HG02798 (cell line): ENCODE measurements at regions not wholly inside any gene's neighbourhood (a gene's known extent, or its start where the extent isn't known, plus 50 kb on each side); places are given as distances from the start of the nearest gene placed in this dataset.
"Not testable (repeated sequence)": the region's sequence is repeated elsewhere in the genome, so short reads cannot be mapped to it uniquely, and the experiment has no call there.

Source experiments
- ATAC-seq: cut with Tn5 transposase; IDR thresholded peaks from one replicate; pipeline ENCODE4 v1.9.1; 2021; ENCODE audit warnings: mild to moderate bottlenecking; ENCODE audit not compliant: unreplicated experiment, poor library complexity

GRCh38 chr4:151518359-151518758, 109.4 kb downstream of the FHIP1A start:
- ATAC-seq = no peak

- ATAC-seq = no peak
Measured at GRCh38 chr4:151519728-151520415, 110.9 kb downstream of the FHIP1A start.

GRCh38 chr4:151522866-151523519, 114.0 kb downstream of the FHIP1A start:
- ATAC-seq = no peak

- no peak for ATAC-seq
Measured at GRCh38 chr4:151524610-151525009, 115.6 kb downstream of the FHIP1A start.

GRCh38 chr4:151526489-151526888, 117.5 kb downstream of the FHIP1A start:
- not testable (repeated sequence) for ATAC-seq

- no peak for ATAC-seq
Measured at GRCh38 chr4:151527699-151528098, 118.7 kb downstream of the FHIP1A start.

GRCh38 chr4:151529187-151529586, 120.2 kb downstream of the FHIP1A start:
- no peak for ATAC-seq

- ATAC-seq = no peak
Measured at GRCh38 chr4:151530230-151530629, 121.3 kb downstream of the FHIP1A start.

GRCh38 chr4:151530783-151531182, 121.8 kb downstream of the FHIP1A start:
- ATAC-seq = no peak

GRCh38 chr4:151532001-151532708, 123.2 kb downstream of the FHIP1A start:
- ATAC-seq = no peak

GRCh38 chr4:151534195-151534594, 125.2 kb downstream of the FHIP1A start:
- ATAC-seq = no peak

- no peak for ATAC-seq
Measured at GRCh38 chr4:151535366-151535765, 126.4 kb downstream of the FHIP1A start.

GRCh38 chr4:151537687-151538086, 128.7 kb downstream of the FHIP1A start:
- no peak for ATAC-seq

GRCh38 chr4:151538963-151539362, 130.0 kb downstream of the FHIP1A start:
- no peak for ATAC-seq

GRCh38 chr4:151540728-151541388, 131.9 kb downstream of the FHIP1A start:
- ATAC-seq = no peak

GRCh38 chr4:151541389-151542071, 132.6 kb downstream of the FHIP1A start:
- no peak for ATAC-seq

GRCh38 chr4:151548708-151549107, 139.7 kb downstream of the FHIP1A start:
- ATAC-seq = no peak

- ATAC-seq = not testable (repeated sequence)
Measured at GRCh38 chr4:151549378-151549777, 140.4 kb downstream of the FHIP1A start.

- ATAC-seq = no peak
Measured at GRCh38 chr4:151553874-151554273, 144.9 kb downstream of the FHIP1A start.
